GM18505 (cell line): ENCODE measurements at regions not wholly inside any gene's neighbourhood (a gene's known extent, or its start where the extent isn't known, plus 50 kb on each side); places are given as distances from the start of the nearest gene placed in this dataset.

ENCODE experiments used
- ATAC-seq: cut with Tn5 transposase; IDR thresholded peaks from one replicate; pipeline ENCODE4 v1.9.1; 2021; ENCODE audit not compliant: unreplicated experiment
- POLR2A ChIP-seq: IDR thresholded peaks from 4 replicates; pipeline ENCODE4 v1.6.1; 2011; ENCODE audit warnings: borderline replicate concordance; ENCODE audit not compliant: insufficient read depth, insufficient read length; ENCODE audit errors: extremely low read depth

DNA sequence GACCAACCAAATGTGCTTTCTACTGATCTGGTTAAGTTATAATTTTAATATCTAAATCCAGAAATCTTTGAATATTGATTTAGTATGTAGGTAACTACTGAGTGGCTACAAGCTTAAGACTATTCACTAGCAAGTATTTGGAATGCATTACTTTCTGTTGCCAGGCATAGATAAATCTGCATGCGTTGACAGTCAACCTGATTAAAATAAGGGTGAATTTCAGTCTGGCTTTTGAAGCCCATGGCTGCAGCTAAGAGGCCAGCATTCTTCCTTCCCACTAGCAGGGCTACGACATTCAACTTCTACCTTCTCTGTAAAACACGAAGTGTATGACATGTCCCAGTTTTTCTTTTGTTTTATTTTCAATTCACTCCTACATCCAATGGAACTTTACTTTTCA is 340.6 kb downstream of the EPHA4 start:
- no peak for ATAC-seq
- TF ChIP-seq POLR2A = no peak

DNA sequence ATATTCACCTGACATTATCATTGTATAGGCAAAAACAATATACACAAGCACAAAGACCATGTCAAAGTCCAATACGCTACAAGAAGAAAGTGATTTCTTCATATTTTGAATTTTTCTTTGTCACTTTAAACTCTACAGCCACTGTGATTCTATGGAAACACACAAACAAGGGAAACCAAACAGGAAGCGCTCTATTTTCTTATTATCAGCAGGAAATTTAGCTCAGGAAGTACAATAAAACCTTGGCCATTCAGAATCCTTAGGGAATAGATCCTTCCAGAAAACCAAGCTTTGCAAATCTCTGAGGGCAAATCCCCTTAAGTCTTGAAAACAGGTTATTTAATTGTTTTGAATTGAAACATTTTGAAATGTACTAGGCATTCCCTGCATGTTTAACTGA is 336.2 kb downstream of the EPHA4 start:
- no peak for ATAC-seq
- TF ChIP-seq POLR2A = no peak

DNA sequence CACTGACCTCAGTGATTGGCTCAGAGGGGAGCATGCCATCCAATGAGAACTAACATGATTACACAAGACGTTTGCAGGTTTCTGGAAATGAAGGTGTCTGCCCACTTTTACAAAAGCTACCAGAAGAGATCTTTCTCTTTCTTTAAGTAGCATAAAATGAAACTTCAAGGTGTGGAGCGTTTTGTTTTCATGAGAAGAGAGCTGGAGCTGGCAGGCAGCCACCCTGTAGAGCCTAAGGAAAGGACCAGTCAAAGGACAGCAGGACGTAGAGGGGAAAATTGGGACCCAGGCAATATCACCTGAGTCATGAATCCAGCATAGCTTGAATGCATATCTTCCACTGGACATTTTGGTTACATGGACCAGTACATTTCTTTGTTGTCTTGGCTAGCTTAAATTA is 331.0 kb downstream of the EPHA4 start:
- ATAC-seq = no peak
- TF ChIP-seq POLR2A = no peak

DNA sequence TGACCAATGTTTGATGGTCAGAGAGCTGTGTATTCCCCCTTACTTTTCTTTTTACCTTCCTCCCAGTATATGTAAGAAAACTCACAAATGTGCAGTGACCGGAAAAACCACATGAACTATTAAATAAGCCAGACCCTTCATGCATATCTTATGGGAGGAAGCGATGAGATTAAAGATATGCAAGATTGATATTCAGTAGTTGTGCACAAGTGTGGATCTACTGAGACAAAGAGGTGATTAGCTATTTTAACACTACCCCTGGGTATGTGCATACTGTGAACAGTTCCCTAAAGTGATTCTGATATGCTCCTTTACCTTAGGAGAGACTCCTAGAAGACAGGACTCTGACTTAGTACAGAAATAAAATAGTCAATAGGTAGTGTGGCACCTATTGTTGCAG is 328.3 kb downstream of the EPHA4 start:
- ATAC-seq = no peak
- TF ChIP-seq POLR2A = no peak

DNA sequence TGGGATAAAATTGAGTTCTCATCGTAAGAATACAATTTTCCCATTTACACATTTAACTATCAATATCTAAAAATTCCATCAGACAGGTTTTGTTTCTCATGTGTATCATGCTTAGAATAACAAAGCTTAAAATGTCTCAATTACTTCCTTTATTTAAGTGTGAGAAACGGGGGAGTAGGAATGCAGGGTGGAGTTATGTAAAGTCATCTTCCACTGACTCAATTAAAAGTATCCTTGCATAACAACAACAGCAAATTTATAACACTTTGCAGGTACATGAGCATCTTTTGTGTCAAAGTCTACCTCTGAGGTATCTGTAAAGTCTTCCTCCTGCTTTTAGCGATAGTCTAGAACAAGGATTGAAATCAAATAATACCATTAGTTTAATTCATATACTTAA is 327.1 kb downstream of the EPHA4 start:
- no peak for ATAC-seq
- no peak for TF ChIP-seq POLR2A

DNA sequence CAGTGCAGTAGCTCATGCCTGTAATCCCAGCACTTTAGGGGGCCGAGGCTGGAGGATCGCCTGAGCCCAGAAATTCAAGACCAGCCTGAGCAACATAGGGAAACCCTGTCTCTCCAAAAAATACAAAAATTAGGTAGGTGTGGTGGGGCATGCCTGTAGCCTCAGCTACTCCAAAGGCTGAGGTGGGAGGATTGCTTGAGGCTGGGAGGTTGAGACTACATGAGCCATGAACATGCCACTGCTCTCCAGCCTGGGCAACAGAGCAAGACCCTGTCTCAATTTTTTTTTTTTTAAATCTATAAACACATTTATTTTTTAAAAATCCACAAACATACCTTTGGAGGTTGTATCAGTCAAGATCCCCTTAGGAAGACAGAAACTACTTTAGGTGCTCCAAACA is 326.3 kb downstream of the EPHA4 start:
- no peak for ATAC-seq
- no peak for TF ChIP-seq POLR2A

DNA sequence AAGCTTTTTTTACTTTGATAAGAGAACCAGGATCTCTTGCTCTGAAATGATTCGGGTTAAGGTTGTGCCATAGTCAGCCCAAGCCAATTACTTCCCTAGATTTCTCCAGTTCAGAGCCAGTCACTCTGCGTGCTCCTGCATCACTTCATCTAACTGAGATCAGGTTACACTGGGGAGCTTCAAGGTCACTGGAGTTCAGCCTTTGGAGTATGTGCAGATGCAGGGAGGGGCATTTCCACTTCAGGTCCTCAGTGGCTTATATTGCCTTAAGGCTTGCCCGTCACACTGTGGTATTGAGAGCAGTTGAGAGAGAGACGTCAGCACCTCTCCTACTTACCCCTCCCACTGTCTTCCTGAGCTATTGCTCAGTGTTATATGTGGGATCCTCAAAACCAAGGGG is 317.8 kb downstream of the EPHA4 start:
- TF ChIP-seq POLR2A = no peak
- no peak for ATAC-seq

DNA sequence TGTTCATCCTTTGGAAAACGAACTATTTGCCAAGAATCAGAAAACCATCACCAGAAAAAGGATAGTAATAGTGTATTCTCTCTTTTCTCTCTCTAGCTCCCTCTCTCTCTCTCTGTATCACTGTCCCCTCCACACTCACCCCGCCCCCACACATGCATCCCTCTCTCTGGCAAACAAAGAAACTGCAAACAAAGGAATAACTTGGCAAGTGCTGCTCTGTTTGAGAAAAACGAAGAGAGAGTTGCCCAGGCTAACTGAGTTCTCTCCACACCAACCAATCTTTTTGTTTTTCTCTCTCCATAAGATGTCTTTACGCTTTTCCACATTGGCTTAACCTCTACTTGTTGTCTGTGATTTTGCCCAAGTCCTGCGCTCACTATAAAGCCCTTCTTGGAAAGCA is 316.2 kb downstream of the EPHA4 start:
- ATAC-seq = no peak
- no peak for TF ChIP-seq POLR2A

DNA sequence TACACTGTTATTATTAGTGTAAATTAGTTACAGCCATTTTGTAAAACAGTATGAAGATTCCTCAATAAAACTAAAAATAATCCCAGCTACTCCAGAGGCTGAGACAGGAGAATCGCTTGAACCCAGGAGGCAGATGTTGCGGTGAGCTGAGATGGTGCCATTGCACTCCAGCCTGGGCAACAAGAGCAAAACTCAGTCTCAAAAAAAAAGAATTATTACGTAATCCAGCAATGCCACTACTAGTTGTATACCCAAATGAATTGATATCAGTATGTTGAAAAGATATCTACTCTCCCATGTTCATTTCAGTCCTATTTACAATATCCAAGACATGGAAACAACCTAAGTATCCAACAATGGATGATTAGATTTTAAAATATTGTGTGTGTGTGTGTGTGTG is 313.6 kb downstream of the EPHA4 start:
- TF ChIP-seq POLR2A = no peak
- ATAC-seq = no peak

DNA sequence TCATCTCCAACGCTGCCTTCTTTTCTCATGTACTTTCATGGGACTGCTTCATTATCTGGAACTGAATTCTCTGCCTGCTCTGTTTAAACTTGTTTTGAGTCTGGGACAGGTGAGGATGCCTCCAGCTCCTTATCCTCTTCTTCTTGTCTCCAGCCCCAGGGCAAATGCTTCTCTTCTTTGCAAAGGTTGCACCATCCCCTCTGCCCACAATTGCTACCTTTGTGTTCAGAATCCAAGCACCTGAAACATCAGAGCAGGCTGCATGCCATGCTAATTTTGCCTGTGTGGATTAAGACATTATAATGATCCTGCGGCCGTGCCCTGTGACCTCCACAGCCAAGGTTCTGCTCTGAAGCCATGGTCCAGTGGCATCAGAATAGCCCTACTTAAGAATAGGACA is 309.5 kb downstream of the EPHA4 start:
- ATAC-seq = no peak
- TF ChIP-seq POLR2A = no peak

DNA sequence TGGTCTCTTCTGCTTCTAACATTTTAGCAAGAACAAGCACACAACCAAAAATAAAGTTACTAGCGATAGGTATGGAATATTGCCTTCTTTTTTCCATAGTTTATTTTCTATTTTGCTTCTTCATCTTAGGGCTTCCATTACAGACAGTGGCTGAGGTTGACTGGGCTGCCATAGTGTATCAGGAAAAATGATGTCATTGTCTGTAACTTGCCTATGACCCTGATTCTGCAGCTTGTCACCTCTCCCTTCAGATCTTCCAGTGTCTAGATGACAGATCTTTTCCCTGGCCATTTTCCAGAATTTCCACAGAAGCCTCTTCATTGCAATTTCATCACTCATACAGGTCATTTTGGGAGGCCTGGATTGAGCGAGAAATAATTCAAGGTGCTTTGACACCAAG is 308.5 kb downstream of the EPHA4 start:
- ATAC-seq = no peak
- no peak for TF ChIP-seq POLR2A

DNA sequence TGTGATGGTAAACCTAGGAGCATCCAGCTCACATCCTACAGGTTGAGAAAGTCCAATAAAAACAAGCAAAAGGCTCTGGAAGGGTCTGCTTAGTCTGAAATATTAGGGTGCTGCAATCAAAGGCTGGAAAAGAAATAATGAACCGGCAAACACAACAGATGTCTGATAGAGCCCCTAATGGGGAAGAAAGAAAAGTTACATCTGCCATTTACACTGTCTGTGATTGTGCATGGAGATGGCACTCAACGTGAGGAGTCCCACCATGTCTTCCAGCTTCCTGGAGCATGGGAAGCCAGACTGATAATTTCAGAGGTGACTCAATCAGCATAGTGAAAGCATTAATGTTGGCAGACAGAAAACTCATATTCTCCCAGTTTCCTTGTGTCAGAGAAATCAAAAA is 307.8 kb downstream of the EPHA4 start:
- no peak for TF ChIP-seq POLR2A
- no peak for ATAC-seq

DNA sequence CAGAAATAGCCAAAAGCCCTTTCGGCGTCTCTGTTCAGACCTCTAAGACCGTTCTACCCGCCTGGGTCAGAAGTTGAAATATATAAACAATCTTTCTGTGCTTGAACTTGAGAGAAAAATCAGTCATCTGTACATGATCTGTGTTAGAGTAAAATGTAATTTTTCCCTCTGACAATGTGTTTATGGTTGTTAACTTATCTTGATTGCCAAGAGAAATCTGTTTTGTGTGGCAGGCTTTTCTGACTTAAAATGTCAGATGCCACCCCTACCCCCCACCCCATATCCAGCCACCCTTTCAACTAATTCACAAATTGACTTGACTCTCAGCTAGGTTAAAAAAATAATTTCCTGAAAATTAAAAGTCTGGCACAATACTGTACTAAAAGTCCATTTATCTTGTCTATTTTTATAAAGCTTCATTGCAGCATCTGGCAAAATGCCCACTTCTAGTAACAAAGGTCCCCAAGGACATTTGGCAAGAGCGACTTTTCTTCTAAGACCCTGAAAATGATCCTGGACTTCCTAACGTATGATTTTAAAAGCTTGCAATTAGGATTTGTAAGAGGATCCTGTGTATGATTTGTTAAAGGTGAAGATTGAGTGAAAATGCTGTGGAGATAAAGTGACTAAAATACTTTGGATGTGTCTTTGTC is 304.2 kb downstream of the EPHA4 start:
- no peak for TF ChIP-seq POLR2A
- no peak for ATAC-seq

DNA sequence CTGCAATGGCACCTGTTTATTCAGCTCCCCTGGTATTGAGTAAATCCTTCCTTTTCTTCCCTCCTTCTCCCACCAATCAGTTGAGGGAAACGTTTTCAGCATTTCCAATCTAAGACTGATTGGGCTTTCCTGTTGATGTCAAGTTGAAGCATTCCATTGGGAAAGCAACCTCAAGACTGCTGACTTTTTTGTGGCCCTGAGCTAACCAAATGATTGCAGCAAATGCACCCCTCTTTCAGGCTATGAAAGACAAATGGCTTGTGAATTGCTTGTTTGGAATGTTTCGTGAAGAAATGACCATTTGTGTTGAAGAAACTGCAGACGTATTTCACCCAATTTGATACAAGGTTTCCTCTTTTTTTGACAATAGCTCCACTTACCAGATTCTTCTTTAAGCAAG is 303.5 kb downstream of the EPHA4 start:
- no peak for ATAC-seq
- no peak for TF ChIP-seq POLR2A

DNA sequence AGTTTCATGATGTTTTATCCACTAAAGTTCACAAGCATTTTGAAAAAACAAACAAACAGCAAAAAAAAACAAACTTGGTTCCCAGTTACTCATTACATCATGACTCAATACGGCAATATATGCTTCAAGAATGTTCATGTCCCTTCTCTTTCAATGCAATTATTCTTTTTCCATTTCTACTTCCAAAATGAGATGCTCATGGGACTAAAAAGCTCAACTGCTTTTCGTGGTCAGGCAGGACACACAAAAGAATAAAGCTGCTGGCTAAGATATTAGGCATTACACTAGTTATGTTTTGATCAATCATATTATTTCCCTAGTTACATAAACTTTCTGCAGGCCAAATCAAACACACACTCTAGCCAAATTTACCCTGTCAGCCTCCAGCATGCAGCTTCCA is 301.3 kb downstream of the EPHA4 start:
- no peak for TF ChIP-seq POLR2A
- no peak for ATAC-seq
